Right forelimb (tissue), 1 donor: ENCODE measurements at regions not wholly inside any gene's neighbourhood (a gene's known extent, or its start where the extent isn't known, plus 50 kb on each side); places are given as distances from the start of the nearest gene placed in this dataset.
"Not testable (repeated sequence)": the region's sequence is repeated elsewhere in the genome, so short reads cannot be mapped to it uniquely, and the experiment has no call there.

Experiments used
- DNase-seq: peaks from one replicate; pipeline ENCODE4 v3.0.0-alpha.2; 2018

DNA sequence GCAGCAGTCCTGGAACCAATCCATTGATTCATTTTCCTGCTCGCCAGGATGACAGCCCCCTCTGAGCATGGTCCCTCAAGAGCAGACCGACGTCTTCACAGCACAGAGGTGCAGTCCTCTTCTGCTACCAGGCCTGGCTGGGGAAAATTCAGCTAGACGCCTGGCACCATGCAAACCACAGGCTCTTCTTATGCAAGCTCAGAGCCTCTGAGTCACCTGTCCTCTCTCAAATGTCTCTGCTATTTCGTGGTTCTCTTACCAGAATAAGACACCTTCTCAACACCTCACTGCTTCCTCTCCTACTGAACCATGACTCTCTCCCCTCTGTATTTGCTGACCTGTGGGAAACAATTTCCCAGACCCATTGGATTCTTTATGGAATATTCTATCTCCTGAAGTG lies 79.8 kb upstream of the CYRIA start:
- no peak for DNase-seq

DNA sequence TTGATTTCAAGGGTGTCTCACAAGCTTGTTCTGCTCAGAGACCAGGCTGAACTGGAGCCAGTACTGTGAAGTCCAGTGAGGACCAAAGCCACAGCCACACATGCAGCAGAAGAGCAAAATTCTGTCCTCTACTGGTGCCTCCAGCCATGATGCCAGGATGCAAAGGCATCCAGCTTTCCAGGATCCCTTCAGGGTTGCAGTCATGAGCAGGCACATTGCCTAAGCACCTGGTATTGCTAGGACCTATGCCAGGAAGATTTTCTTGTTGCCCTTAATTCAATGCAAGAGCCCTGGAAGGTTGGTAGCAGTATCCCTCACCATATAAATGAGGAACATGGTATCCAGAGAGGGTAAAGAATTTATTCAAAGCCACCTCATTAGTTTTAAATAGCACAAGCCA lies 78.9 kb upstream of the CYRIA start:
- no peak for DNase-seq

- DNase-seq = no peak
Measured at GRCh38 chr2:16742026-16742425, 76.4 kb upstream of the CYRIA start.

GRCh38 chr2:16741498-16741897 lies 75.9 kb upstream of the CYRIA start:
- DNase-seq = no peak

- DNase-seq = no peak
Measured at GRCh38 chr2:16739778-16740581, 74.3 kb upstream of the CYRIA start.

GRCh38 chr2:16738361-16739225 lies 73.0 kb upstream of the CYRIA start:
- no peak for DNase-seq

- DNase-seq = no peak
Measured at GRCh38 chr2:16737812-16738211, 72.2 kb upstream of the CYRIA start.

GRCh38 chr2:16736633-16737032 lies 71.0 kb upstream of the CYRIA start:
- no peak for DNase-seq

DNA sequence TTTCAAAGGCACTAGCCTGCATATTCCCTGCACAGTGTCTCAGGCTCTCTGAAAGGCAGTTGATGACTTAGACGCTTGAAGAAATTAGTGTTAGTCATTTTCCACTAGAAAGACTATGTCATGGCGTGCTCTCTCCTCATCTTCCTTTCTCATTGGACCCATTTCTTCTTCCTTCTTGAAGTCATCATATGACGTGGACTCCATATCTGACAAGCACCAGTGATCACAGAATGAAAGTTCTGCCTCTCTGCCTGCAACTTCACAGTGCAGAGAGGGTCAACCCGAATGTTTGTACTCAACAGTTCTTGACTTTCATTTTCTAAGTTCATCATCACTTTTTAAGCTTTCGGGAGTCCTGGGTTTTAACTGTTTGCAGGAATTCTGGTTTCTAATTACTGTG lies 63.7 kb upstream of the CYRIA start:
- DNase-seq = no peak

DNA sequence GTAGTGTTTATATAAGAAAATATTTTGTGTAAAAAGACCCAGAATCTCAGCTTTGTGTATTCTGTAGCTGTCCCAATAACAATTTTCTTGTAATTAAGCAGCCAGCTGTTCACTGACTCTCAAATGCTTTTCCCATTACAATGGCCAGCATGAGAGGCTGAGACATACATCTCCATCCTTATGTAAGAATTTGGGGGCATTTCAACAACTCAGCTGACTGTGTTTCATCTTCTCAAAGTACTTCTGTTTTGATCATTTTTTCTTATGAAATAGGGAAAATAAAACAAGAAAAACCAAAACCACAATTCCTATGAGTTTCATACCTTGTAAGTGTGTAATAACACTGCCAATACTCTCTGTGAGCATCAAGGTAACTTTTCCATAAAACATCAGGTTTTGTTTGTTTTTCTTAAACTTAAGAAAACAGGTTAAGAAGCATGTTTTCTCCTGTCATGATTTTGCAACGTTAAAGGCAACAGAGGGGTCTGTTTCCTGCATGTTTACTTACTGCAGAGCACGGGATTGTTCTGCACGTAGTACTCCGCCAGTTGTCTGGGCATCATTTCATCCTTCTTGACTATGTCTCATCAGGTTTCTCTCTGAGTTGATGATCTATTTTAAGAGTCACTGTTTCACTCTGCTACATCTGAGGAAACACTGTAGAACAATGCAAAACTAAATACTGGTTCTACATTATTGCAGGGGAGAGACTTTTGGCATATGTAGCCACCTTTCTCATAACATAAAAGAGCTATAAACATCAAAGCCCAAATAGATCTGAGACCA lies 62.9 kb upstream of the CYRIA start:
- no peak for DNase-seq

DNA sequence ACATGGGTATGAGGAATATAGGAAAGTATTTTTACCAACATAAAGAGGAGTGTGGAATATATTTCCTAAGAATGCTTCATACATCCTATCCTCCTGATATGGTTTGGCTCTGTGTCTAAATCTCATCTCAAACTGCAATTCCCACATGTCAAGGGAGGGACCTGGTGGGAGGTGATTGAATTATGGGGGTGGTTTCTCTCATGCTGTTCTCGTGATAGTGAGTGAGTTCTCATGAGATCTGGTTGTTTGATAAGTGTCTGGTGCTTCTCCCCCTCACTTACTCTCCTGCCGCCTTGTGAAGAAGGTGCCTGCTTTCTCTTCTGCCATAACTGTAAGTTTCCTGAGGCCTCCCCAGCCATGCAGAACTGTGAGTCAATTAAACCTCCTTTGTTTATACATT lies 62.2 kb upstream of the CYRIA start:
- not testable (repeated sequence) for DNase-seq

DNA sequence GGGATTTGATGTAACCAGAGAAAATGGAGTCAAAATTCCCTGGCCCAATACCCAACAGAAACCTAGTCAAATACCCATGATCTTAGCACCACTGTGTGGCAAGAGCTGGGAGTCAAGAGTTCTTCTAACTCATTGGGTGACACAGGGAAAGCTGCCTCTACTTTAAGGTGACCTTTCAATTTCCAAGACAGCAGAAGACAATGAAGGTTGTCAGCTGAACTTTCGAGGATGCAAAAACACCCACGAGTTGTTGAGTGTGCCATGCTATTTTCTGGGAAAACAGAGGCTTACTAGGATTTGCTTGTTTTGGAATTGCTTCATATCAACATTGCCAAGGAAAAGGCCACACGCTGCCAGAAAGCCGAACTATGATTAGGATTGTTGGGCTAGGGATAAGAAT lies 61.6 kb upstream of the CYRIA start:
- DNase-seq = no peak

DNA sequence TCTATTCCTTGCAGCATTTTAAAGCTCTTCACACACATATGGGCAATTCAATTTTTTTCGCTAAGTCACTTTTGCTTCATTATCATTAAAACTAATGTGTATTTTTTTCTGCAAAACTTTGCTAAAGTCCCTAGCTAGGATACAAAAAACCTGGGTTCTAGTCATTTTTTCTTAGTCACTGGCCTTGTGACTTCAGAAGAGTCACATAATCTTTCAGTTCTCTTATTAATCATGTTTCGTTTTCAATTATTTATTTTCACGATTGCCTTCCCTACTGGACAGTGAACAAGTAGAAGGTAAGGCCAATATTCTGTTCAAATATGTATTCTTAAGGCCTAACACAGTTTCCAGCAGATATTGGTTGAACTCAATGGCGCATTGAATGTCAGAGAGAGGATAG lies 60.9 kb upstream of the CYRIA start:
- no peak for DNase-seq

GRCh38 chr2:16726147-16726546 lies 60.5 kb upstream of the CYRIA start:
- no peak for DNase-seq

GRCh38 chr2:16725549-16725948 lies 59.9 kb upstream of the CYRIA start:
- no peak for DNase-seq

DNA sequence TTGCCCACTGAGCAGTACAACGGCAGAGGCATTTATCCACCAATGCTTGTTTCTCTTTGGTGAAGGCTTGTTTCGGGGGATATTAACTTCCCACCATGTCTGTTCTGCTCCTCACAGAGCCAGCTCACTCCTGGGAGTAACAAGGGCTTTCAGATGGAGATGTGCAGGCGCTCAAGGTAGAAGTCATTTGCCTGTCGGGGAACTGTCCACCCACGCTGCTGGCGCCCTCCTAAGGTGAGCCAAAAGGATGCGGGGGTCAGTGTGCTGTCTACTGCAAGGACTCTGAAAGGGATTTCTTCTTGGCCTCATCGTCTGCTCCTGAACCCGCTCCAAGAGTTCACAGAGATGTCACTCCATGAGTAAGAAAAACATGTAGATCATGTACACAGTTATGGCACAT lies 57.0 kb upstream of the CYRIA start:
- DNase-seq = no peak

DNA sequence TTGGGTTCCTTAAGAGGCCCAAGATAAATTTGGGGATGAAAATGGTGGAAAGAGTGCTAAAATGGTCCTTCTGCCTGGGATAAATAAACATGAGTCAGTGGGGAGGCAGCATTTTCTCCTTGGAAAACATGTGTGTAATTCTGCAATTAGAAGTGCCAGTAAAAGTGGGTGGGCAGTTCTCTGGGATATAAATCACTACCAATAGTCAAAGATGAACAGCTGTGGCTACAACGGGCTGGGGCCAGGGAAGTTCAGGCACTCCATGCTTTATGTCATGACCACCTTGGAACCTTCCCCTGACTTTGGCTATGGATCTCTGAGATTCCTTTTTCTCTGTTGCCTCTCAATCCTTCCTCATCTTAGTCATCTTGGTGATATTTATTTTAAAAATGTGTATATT lies 56.5 kb upstream of the CYRIA start:
- DNase-seq = no peak

DNA sequence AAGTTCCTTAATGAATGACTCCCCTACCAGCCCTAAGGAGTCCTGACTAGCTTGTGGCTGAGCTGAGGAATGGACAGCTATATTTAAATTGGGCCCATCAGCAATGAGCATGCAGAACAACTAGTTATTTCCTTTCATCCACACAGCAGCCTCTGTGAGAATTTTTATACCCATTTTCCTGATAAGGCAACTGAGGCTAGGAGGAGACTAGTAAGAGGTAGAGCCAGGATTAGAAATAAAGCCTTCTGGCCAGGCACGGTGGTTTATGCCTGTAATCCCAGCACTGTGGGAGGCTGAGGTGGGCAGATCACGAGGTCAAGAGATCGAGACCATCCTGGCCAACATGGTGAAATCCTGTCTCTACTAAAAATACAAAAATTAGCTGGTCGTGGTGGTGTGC lies 55.9 kb upstream of the CYRIA start:
- not testable (repeated sequence) for DNase-seq

- not testable (repeated sequence) for DNase-seq
Measured at GRCh38 chr2:16720737-16721136, 55.1 kb upstream of the CYRIA start.

GRCh38 chr2:16719485-16719808 lies 53.8 kb upstream of the CYRIA start:
- no peak for DNase-seq

GRCh38 chr2:16718576-16719484 lies 53.2 kb upstream of the CYRIA start:
- no peak for DNase-seq

DNA sequence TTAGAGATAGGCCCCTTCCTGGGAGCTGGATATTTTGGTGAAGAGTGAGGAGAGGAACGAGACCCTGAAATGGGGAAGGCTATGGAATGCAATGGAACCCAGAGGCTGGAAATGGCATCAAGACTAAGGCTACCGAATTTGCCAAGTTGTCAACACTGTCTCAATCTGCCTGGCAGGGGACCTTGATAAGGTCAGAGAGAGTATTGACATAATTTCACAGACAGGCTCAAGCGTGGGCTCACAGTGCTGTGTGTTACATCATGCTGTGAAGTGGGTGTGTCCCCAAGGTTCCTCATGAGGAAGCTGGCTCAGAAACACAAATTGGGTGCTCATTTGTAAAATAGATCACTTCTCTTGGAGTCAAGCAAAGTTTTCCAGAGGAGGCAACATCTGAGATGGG lies 51.8 kb upstream of the CYRIA start:
- DNase-seq = no peak

DNA sequence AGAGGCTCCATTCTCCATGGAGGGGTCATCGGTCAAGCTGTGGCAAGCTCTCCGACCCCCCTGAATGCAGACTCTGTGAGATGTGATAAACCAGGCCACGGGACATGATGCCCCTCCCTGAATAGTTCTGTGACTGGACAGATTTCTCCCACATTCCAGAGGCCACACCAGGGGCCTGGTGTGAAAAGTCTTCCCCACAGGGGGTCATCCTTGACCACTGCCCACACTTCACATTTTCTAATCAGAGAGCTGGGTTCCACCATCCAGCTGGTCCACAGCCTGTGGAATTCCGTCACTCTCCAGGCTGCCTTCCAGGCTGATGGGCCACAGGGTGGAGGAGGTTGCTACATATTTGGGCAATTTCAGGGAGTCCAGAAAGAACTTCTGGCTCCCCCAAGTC lies 51.3 kb upstream of the CYRIA start:
- no peak for DNase-seq
